Esophagus squamous epithelium (tissue), 4 donors: ENCODE measurements at regions not wholly inside any gene's neighbourhood (a gene's known extent, or its start where the extent isn't known, plus 50 kb on each side); places are given as distances from the start of the nearest gene placed in this dataset.

Experiments
- CTCF ChIP-seq, 6 experiments: fragments of 450-650 bp in 4 of 6; fragments of 200-600 bp in 2 of 6; sonication (generic) in 2 of 6; IDR thresholded peaks; one replicate each; pipeline ENCODE4 v1.5.1; 2016 to 2019; ENCODE audit warnings: antibody characterized with exemption in 6 of 6, mild to moderate bottlenecking in 4 of 6, moderate library complexity in 4 of 6
- POLR2A ChIP-seq, 4 donors: fragments of 450-650 bp; IDR thresholded peaks; one replicate each; pipeline ENCODE4 v1.6.1; 2017; ENCODE audit warnings: antibody characterized with exemption in 4 of 4, mild to moderate bottlenecking in 4 of 4, moderate library complexity in 3 of 4

GRCh38 chr6:8201679-8202078 is 99.3 kb upstream of the EEF1E1 start:
- TF ChIP-seq CTCF (IDR thresholded peaks at IDR 0.05) (no peak), POLR2A (IDR thresholded peaks at IDR 0.05) (no peak)
